GM10266 (cell line): ENCODE measurements at regions not wholly inside any gene's neighbourhood (a gene's known extent, or its start where the extent isn't known, plus 50 kb on each side); places are given as distances from the start of the nearest gene placed in this dataset.
"Not testable (repeated sequence)": the region's sequence is repeated elsewhere in the genome, so short reads cannot be mapped to it uniquely, and the experiment has no call there.

Source experiments
- DNase-seq: peaks from one replicate; pipeline ENCODE4 v3.0.0; 2012; ENCODE audit errors: extremely low spot score
- CTCF ChIP-seq: IDR thresholded peaks from 2 replicates; pipeline ENCODE4 v1.5.1; 2012; ENCODE audit warnings: mild to moderate bottlenecking, low read depth; ENCODE audit not compliant: control insufficient read depth, insufficient read depth; ENCODE audit errors: missing control alignments

GRCh38 chr12:91695964-91696363 is 449.7 kb downstream of the BTG1 start:
- TF ChIP-seq CTCF: no peak
- no peak for DNase-seq

GRCh38 chr12:91695406-91695805 is 450.2 kb downstream of the BTG1 start:
- not testable (repeated sequence) for DNase-seq

GRCh38 chr12:91690531-91690930 is 455.1 kb downstream of the BTG1 start:
- no peak for TF ChIP-seq CTCF
- no peak for DNase-seq

GRCh38 chr12:91687052-91688017 is 458.3 kb downstream of the BTG1 start:
- DNase-seq: peak; percentile 17
- no peak for TF ChIP-seq CTCF

GRCh38 chr12:91685917-91686316 is 459.7 kb downstream of the BTG1 start:
- no peak for TF ChIP-seq CTCF
- no peak for DNase-seq

GRCh38 chr12:91681751-91682150 is 463.9 kb downstream of the BTG1 start:
- TF ChIP-seq CTCF: no peak
- no peak for DNase-seq

GRCh38 chr12:91680864-91681263 is 464.8 kb downstream of the BTG1 start:
- TF ChIP-seq CTCF: no peak

More at GRCh38 chr12:91680864-91681263, 464.8 kb downstream of the BTG1 start:
- DNase-seq: no peak
